ENCODE measurements at regions not wholly inside any gene's neighbourhood (a gene's known extent, or its start where the extent isn't known, plus 50 kb on each side); places are given as distances from the start of the nearest gene placed in this dataset.

- TF ChIP-seq CTCF (IDR thresholded peaks at IDR 0.05): no peak
- intact Hi-C loops (cut with DNase I): no loop called here
- DNase-seq (ENCODE audit: low spot score in 2 of 2): no peak
Observed at GRCh38 chr12:89098441-89099112, 253.7 kb downstream of the DUSP6 start.

GRCh38 chr12:89092297-89092696, 260.0 kb downstream of the DUSP6 start:
- H3K36me3 ChIP-seq: no peaks in the 10 kb centered on the region
- DNase-seq (ENCODE audit: low spot score in 2 of 2): no peak
- H3K27ac ChIP-seq: no peak overlapping the region
- intact Hi-C loops (cut with DNase I): no loop called here
- H3K4me3 ChIP-seq: no peak overlapping the region
- no peaks in the 10 kb centered on the region for H3K4me1 ChIP-seq
- TF ChIP-seq CTCF (IDR thresholded peaks at IDR 0.05): no peak
- no peaks in the 10 kb centered on the region for H3K27me3 ChIP-seq
- no peaks in the 10 kb centered on the region for H3K9me3 ChIP-seq

More at GRCh38 chr12:89098441-89099112, 253.7 kb downstream of the DUSP6 start:
- Histone ChIP-seq H3K27me3 (no peaks in the 10 kb centered on the region), H3K36me3 (no peaks in the 10 kb centered on the region), H3K27ac (no peak overlapping the region), H3K4me3 (no peak overlapping the region), H3K9me3 (no peaks in the 10 kb centered on the region), H3K4me1 (no peaks in the 10 kb centered on the region)

- Histone ChIP-seq H3K27me3 (no peaks in the 10 kb centered on the region), H3K9me3 (no peaks in the 10 kb centered on the region), H3K4me1 (no peaks in the 10 kb centered on the region), H3K27ac (no peak overlapping the region), H3K36me3 (no peaks in the 10 kb centered on the region), H3K4me3 (no peak overlapping the region)
- TF ChIP-seq CTCF (IDR thresholded peaks at IDR 0.05): no peak
- intact Hi-C loops (cut with DNase I): no loop called here
- DNase-seq (ENCODE audit: low spot score in 2 of 2): no peak
Observed at GRCh38 chr12:89091293-89091841, 260.9 kb downstream of the DUSP6 start.

- H3K36me3 ChIP-seq: no peaks in the 10 kb centered on the region
- no peaks in the 10 kb centered on the region for H3K27me3 ChIP-seq
- intact Hi-C loops (cut with DNase I): no loop called here
- H3K27ac ChIP-seq: no peak overlapping the region
- no peaks in the 10 kb centered on the region for H3K9me3 ChIP-seq
- no peak overlapping the region for H3K4me3 ChIP-seq
- no peak for TF ChIP-seq CTCF (IDR thresholded peaks at IDR 0.05)
- no peak for DNase-seq (ENCODE audit: low spot score in 2 of 2)
- H3K4me1 ChIP-seq: no peaks in the 10 kb centered on the region
Observed at GRCh38 chr12:89089264-89089663, 263.0 kb downstream of the DUSP6 start.

- intact Hi-C loops (cut with DNase I): no loop called here
- no peak for TF ChIP-seq CTCF (IDR thresholded peaks at IDR 0.05)
- DNase-seq (ENCODE audit: low spot score in 2 of 2): no peak
Observed at GRCh38 chr12:89087876-89088275, 264.4 kb downstream of the DUSP6 start.

More at GRCh38 chr12:89087876-89088275, 264.4 kb downstream of the DUSP6 start:
- no peaks in the 10 kb centered on the region for H3K9me3 ChIP-seq
- no peaks in the 10 kb centered on the region for H3K27me3 ChIP-seq
- H3K4me1 ChIP-seq: no peaks in the 10 kb centered on the region
- H3K4me3 ChIP-seq: no peak overlapping the region
- H3K27ac ChIP-seq: no peak overlapping the region
- no peaks in the 10 kb centered on the region for H3K36me3 ChIP-seq
